K562 (cell line): ENCODE measurements at regions not wholly inside any gene's neighbourhood (a gene's known extent, or its start where the extent isn't known, plus 50 kb on each side); places are given as distances from the start of the nearest gene placed in this dataset.

Experiments
- NBN ChIP-seq: fragments of 450-650 bp; IDR thresholded peaks from 2 replicates; pipeline ENCODE4 v1.6.1; 2016; ENCODE audit warnings: low read depth, mild to moderate bottlenecking
- SETDB1 ChIP-seq: IDR thresholded peaks from one replicate; pipeline ENCODE4 v1.6.1; 2012; ENCODE audit warnings: low read length, control low read depth, inconsistent platforms
- SMARCA4 ChIP-seq: fragments of 450-650 bp; IDR thresholded peaks from 2 replicates; pipeline ENCODE4 v1.6.1; 2016
- ZNF584 ChIP-seq: fragments of 200-800 bp; sonication (Bioruptor generic); IDR thresholded peaks from 2 replicates; pipeline ENCODE4 v1.6.1; 2016; ENCODE audit warnings: low read depth, mild to moderate bottlenecking, missing genetic modification characterization, missing compliant biosample characterization
- TF ChIP-seq, protein P1 (sequence below), 3 experiments: IDR thresholded peaks in 2 of 3; conservative IDR thresholded peaks in 1 of 3; 2 replicates each; pipeline ENCODE4 v1.5.1; 2011 to 2012; ENCODE audit warnings: low read length in 3 of 3, mild to moderate bottlenecking in 3 of 3, control low read depth in 2 of 3, improper control_type of control experiment in 1 of 3, inconsistent platforms in 1 of 3, low read depth in 1 of 3, mixed read lengths in 1 of 3, moderate library complexity in 1 of 3; ENCODE audit not compliant: insufficient read depth in 2 of 3

DNA sequence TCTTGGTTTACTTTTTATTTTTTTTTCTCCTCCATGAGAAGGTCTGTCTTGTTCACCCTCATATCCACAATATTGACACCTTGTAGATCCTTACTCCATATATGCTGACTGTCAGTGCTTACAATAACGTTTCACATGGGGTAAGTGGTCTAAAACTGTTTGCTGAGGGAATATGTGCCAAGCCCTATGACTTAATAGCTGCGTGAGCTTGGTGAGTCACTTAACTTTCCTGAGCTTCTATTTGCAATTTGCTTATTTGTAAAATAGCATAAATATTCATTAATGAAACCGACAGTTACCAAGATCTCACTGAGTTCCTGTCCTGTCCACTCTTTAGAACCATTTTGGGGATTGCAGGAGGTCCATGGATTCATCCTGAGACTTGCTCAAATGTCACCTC, 190.7 kb downstream of the CCT6B start:
- TF ChIP-seq NBN (no peak), SMARCA4 (no peak), ZNF584 (CRISPR knock-in tag) (no peak), SETDB1 (no peak)
- TF ChIP-seq, protein P1, sequence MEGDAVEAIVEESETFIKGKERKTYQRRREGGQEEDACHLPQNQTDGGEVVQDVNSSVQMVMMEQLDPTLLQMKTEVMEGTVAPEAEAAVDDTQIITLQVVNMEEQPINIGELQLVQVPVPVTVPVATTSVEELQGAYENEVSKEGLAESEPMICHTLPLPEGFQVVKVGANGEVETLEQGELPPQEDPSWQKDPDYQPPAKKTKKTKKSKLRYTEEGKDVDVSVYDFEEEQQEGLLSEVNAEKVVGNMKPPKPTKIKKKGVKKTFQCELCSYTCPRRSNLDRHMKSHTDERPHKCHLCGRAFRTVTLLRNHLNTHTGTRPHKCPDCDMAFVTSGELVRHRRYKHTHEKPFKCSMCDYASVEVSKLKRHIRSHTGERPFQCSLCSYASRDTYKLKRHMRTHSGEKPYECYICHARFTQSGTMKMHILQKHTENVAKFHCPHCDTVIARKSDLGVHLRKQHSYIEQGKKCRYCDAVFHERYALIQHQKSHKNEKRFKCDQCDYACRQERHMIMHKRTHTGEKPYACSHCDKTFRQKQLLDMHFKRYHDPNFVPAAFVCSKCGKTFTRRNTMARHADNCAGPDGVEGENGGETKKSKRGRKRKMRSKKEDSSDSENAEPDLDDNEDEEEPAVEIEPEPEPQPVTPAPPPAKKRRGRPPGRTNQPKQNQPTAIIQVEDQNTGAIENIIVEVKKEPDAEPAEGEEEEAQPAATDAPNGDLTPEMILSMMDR (IDR thresholded peaks at IDR 0.05 in 2 of 3, conservative IDR thresholded peaks at IDR 0.05 in 1 of 3; ENCODE audit: insufficient read depth in 2 of 3, low read depth in 1 of 3, low read length in 3 of 3) = no peak
